ENCODE measurements at regions not wholly inside any gene's neighbourhood (a gene's known extent, or its start where the extent isn't known, plus 50 kb on each side); places are given as distances from the start of the nearest gene placed in this dataset.

GRCh38 chr4:186823989-186824388 lies 100.3 kb upstream of the FAT1 start:
- TF ChIP-seq CTCF (IDR thresholded peaks at IDR 0.05) (no peak), POLR2A (IDR thresholded peaks at IDR 0.05) (no peak)
